GM19025 (cell line): ENCODE measurements at regions not wholly inside any gene's neighbourhood (a gene's known extent, or its start where the extent isn't known, plus 50 kb on each side); places are given as distances from the start of the nearest gene placed in this dataset.
"Not testable (repeated sequence)": the region's sequence is repeated elsewhere in the genome, so short reads cannot be mapped to it uniquely, and the experiment has no call there.

ENCODE experiments used
- ATAC-seq: cut with Tn5 transposase; IDR thresholded peaks from one replicate; pipeline ENCODE4 v1.9.1; 2021; ENCODE audit warnings: mild to moderate bottlenecking, low read depth, moderate library complexity; ENCODE audit not compliant: unreplicated experiment

DNA sequence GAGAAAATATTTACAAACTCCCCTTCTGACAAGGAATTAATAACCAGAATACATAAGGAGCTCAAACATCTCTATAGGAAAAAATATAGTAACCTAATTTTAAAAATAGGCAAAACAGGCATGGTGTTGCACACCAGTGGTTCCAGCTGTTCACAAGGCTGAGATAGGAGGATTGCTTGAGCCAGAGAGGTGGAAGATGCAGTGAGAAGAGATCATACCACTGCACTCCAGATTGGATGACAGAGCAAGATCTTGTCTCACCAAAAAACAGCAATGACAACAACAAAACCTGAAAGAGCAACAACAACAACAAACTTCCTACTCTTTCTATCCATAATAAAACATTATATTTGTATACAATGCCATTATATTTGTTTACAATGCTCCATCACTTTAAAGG is 304.4 kb upstream of the CNTNAP2 start:
- ATAC-seq = no peak

DNA sequence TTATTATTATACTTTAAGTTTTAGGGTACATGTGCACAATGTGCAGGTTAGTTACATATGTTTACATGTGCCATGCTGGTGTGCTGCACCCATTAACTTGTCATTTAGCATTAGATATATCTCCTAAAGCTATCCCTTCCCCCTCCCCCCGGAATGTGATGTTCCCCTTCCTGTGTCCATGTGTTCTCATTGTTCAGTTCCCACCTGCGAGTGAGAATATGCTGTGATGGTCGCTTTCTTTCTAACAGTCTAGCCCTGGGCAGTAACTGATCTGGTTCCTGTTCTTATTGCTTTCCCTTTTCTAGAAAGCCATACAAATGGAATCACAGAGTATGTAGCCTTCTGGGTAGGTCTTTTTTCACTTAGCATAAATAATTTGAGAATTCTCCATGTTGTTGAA is 311.1 kb upstream of the CNTNAP2 start:
- ATAC-seq = not testable (repeated sequence)

DNA sequence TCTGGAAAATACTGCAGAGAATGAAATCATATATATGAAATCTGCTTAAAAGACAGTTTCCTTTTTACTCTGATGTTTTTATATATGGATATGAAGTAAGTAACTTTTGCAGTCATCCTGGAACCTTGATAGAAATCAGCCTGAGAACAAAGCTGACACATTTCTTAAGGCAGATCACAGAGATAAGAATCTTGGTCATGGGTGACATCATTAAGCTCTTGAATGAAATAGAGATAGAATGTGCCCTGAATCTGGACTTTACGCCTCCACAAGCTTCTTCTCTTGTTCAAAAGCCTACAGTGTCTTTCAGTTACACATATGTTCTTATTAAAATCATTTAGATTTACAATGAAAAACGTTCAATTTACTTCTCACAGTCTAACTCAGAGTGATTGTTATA is 319.1 kb upstream of the CNTNAP2 start:
- ATAC-seq = no peak

DNA sequence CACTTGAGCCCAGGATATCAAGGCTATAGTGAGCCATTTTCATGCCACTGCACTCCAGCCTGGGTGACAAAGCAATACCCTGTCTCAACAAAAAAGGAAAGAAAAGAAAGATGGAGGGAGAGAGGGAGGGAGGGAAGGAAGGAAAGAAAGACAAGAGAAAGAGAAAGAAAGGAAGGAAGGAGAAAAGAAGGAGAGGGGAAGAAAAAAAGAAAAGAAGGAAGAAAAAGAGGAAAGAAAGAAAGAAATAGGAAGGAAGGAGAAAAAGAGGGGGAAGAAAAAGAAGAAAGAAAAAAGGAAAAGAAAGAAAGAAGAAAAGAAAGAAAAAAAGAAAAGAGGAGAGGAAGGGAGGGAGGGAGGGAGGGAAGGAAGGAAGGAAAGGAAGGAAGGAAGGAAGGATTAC is 321.5 kb upstream of the CNTNAP2 start:
- ATAC-seq = no peak

DNA sequence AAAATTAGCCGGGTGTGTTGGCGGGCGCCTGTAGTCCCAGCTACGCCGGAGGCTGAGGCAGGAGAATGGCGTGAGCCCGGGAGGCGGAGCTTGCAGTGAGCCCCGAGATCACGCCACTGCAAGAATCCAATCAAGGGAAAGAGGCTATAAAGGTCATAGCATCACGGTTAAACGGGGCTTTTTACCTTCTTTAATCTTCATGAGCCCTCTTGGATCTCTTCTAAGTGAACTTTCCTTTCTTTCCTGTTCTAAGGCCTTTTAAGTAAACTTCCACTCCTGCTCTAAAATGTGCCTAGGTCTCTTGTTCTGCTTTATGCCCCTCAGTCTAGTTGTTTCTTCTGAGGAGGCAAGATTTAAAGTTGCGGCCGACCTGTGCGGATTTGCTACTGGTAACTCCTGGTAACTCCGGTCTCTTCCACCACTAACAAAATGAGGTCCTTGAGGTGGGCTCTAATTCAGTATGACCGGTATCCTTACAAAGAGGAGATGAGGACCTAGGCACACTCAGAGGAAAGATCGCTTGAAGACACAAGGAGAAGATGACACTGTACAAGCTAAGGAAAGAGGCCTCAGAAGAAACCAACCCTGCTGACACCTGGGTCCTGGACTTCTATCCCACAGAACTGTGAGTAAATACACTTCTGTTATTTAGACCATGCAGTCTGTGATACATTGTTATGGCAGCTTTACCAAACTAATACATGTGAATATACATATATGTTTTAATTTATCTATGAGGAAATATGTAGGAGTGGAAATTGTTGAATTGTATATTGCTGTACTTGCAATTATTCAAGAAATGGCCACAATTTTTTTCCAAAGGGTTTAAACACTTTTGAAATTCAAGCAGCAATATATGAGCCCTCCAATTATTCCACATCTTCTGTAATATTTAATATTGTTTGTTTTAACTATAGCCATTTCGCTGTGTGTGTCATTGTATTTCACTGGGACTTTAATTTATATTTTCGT is 331.5 kb upstream of the CNTNAP2 start:
- no peak for ATAC-seq

DNA sequence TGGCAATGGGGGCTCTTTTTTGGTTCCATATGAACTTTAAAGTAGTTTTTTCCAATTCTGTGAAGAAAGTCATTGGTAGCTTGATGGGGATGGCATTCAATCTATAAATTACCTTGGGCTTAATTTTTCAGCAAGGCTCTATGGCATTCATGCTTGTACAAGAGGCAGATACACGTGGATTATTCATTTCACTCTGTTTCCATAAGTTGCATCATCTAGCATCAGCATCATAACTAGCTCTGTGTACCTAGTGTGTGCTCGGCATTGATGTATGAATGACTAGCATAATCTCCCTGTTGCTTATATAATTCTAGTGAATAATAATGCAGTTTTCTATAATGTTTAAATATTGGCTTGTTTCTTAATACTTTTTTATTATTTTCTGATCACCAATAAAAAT is 335.2 kb upstream of the CNTNAP2 start:
- ATAC-seq = not testable (repeated sequence)

DNA sequence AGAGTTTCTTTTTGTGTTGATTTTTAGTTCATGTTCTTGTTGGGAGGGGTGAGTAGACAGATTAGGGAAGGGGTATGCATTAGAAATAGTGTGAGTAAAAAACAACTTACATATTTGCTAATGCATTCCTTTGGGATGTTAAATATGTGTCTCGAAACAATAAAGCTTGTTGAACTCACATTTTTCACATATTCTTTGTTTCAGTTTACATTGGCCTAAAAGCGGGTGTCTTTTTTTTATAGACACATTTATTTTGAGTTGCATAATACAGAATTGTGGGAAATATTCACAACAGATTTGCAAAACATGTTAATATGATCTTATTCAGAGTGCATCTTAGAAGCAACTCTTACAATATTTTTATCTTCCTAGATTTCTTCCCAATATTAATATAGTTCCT is 337.5 kb upstream of the CNTNAP2 start:
- no peak for ATAC-seq

DNA sequence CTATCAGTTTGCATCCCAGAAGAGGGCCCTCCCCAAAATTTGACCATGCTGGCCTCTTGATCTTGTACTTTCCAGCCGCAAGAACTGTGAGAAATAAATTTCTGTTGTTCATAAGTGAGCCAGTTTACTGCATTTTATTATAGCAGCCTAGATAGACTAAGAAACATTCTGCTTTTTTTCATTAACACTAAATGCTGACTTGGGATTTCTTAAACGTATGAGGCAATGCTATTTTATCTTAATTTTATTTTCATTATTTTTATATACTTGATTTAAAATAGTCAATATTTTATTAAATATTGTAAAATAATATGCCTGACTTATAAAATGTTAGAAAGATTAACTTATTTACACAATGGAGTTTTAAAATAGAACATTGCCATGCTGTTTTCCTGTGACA is 341.8 kb upstream of the CNTNAP2 start:
- ATAC-seq = no peak

DNA sequence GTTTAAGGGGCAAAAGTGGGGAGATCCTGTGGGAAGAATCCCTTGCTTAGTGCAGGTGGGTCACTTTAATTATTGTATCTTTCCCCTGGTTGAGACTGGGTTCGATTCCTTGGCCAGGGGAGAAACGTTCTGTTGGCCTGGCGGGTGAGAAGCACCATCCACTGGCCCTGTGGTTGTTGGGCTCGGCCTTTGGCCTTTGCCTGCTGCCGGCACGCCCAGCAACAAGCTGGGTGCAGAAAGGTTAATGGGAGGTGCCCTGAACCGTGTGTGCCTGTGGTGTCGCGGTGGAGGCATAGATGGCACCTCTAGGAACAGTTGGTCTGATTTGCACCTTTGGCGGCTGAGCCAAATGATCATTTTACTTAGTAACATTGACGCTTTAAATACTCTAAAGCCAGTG is 363.6 kb upstream of the CNTNAP2 start:
- ATAC-seq = no peak

DNA sequence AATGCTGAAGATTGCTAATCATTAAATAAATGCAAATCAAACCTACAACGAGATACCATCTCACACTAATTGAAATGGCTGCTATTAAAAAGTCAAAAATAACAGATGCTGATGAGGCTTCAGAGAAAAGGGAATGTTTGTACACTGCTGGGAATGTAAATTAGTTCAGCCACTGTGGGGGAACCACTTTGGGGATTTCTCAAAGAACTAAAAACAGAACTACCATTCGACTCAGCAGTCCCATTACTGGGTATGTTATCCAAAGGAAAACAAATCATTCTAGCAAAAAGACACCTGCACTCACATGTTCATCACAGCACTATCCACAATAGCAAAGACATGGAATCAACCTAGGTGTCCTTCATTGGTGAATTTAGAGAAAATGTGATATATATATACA is 379.0 kb upstream of the CNTNAP2 start:
- no peak for ATAC-seq

DNA sequence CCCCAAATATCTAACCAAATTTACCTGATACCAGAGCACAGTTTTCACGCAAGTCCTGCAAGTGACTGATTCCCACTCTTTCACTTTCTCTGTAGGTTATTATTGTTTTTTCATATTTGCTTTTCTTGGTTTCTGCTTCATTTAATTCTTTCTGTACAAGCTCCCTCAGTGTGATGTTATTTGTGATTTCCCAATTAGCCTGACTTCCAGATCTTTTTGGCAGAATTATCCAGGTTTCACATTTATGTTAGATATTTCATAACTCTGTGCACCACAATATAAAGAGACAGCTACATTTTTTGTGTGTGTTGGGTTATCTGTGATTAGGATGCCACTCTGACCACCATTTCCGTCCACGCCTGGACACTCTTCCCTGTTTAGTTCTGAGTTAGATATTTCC is 381.5 kb upstream of the CNTNAP2 start:
- ATAC-seq = no peak

DNA sequence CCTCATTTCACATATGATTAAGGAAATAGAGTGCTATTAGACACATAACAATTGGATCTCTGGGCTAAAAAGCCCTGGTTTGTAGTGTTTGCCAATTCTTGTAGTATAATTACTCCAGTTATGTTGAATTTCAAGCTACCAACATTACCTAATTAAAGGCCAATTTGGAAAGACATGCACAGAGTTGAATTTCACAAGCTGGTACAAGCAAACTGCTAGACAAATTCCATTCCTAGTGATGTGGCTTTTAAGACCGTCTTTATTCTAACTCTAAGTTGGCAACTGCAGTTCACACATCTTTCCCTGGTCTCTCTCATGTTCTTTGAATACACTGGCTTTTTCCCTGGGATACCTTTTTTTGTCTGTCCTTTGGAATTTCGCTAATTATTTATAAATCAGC is 384.1 kb upstream of the CNTNAP2 start:
- no peak for ATAC-seq

DNA sequence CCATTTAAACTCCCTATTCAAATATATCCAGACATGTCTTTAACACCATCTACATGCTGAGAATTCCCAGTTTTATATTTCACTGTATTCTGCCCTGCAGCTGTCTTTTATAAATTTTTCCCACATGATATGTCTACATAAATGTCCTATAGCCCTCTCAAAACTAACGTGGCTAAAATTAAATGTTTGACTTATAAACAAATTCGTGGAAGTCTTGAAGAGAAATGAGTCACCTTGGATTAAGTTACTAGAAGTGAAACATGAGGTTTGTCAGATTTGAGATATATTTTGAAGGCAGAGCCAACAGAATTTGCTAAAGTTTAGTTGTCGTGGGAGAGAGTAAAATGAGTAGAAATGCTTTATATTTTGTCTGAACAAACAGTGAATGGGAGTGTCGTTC is 386.9 kb upstream of the CNTNAP2 start:
- no peak for ATAC-seq

DNA sequence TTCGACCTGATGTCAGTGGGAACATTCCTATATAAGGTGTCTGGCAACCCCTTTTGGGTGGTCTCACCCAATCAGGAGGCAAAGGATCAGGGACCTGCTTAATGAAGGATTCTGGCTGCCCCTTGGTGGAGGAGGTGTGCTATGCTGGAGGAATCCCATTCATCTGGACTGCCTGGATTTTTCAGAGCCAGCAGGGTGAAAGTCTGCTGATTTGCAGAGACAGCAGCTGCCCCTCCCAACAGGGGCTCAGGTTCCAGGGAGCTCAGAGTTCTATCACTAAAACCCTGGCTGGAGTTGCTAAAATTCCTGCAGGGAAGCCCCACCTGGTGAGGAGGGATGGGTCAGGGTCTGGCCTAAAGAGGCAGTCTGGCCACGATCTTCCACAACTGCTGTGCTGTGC is 398.5 kb upstream of the CNTNAP2 start:
- no peak for ATAC-seq

DNA sequence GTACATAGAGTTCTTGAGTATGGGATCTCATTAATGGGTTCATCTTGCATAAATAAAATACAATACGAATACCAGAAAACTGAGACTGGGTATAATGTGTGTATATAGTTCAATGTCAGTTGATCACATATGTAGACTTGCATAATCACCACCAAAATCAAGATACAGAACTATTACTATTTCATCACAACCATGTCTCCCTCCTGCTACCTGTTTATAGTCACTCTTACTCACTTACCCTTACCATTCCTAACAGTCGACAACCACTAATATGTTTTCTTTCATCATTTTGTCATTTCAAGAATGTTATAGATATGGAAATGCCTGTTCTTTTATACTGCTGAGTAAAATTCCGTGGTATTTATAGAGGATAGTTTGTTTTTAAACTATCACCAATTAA is 416.1 kb upstream of the CNTNAP2 start:
- no peak for ATAC-seq

DNA sequence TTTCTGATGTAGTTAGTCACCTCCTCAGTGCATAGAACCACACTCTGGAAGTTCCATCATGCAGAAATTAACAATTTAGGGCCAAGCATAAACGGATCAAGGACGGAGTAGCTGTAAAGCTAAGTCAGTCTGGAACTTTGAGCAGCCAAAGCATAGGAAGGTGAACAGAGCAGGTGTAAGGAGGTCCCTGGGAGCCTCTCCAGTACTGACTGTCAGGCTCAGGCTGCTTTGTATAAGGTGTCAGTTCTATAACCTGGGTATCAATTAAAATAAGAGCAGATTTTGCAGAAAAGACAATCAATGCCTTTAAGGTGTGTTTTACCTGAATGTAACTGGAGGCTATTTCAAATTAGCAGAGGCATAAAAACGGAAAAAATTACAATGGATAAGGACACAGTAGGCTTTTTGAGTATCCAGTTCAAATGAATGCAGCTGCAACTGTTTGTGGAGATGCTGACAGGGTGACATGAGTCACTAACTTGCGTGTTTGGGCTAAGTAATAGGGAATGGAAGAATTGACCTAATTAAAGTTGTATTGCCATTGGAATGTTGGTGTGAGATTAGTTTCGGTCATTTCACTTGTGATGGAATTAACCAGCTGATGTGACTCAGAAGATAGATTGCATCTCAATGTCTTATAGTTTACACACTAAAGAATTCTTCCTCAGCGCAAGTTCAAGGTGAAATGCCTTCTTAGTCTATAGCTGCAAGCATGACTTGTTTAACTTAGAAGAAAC is 417.9 kb upstream of the CNTNAP2 start:
- no peak for ATAC-seq

DNA sequence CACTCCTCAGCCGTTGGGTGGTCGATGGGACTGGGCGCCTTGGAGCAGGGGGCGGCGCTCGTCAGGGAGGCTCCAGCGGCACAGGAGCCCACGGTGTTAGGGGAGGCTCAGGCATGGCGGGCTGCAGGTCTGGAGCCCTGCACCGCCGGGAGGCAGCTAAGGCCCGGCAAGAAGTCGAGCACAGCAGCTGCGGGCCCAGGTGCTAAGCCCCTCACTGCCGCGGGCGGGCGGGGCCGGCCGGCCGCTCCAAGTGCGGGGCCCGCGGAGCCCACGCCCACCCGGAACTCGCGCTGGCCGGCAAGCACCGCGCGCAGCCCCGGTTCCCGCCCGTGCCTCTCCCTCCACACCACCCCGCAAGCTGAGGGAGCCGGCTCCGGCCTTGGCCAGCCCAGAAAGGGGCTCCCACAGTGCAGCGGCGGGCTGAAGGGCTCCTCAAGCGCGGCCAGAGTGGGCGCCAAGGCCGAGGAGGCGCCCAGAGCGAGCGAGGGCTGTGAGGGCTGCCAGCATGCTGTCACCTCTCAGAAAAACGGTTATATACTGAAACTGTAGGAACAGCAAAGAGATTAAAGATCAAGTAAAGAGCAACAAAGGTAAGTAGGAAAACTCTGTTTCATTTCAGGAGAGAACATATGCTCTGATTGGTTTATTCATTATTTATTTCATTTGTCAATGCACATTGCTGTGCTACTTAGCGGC is 419.0 kb upstream of the CNTNAP2 start:
- not testable (repeated sequence) for ATAC-seq

DNA sequence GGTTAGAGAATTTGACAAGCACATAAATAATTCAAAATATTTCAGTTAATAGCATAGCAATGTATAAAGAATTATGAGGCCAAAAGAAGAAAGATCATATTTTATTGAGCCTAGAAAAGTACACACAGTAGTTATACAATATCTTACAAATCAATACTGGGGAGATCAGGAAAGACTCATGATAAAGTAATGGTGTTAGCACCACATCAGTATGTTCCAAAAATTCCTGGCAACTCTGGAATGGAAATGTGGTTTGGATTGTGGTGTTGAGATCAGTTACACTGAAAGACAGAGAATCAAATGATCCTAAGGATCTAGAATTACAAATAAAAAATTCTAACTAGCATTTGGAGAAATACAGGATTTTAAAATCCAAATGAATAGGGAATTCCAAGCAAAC is 420.5 kb upstream of the CNTNAP2 start:
- no peak for ATAC-seq

DNA sequence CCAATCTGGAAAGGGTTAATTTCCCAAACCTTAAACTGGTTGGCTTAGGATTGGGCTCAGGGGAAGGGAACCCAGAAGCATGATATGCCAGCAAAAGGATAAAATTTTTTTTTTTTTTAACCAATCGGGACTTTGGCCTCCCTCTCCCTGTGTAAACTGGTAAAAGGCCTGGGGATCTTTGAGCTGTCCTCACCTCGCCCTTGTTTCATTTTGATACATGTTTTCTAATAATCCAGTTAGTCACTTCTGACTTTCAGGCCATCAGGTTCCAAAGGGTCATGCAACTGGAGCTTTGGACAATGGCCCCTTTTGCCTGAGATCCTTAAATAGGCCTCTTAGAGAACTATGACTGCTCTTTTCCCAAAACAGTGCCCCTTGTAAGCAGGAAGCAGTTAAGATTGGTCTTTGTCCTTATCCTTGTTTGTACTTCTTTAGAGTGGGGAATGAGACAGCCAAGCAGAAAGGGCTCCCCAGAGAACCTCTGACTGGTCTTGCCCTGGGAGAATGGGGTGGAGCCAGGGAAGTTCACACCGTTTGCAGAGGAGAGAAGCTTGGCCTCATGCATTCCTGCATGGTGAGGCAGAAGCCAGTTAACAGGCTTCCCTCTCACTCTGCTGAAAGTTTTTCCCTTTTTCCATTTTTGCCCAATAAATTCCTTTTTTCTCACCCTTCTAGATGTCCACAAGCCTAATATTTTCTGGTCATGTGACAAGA is 424.2 kb upstream of the CNTNAP2 start:
- no peak for ATAC-seq

DNA sequence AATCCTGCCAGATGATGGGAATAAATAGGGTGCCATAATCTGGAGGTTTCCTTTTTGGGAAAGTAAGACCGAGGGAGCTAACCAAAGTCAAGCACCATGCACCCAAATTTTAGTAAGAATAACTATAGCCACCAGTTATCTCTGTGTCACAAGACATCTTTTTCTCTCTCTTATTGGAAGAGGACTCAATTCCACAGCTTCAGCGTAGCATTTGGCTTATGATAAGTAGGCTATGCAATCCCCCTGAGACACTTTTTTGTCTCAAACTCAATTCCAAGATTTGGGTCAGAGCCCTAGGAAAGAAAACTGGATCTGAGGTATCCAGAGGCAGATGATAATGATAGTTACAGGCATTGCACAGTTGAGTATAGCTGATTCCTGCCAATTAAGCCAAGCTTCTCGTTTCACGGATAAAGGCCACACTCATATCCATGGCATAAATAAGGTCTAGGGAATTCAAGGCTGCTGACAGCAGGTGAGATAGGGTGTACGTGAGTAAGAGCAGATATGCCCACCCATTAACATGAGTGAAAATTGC is 425.2 kb upstream of the CNTNAP2 start:
- ATAC-seq = no peak
